Activated CD4-positive, alpha-beta T cell treated with anti-CD3 and anti-CD28 coated beads for 36 hours (primary cell): ENCODE measurements at regions not wholly inside any gene's neighbourhood (a gene's known extent, or its start where the extent isn't known, plus 50 kb on each side); places are given as distances from the start of the nearest gene placed in this dataset.

Experiments
- ATAC-seq: fragments of 200-7000 bp; cut with Tn5 transposase; one replicate; pipeline ENCODE4 v1.10.0; 2021; ENCODE audit warnings: mild to moderate bottlenecking, moderate library complexity
- CTCF ChIA-PET: fragments of 350-600 bp; sonication (Branson Sonifier 250); formaldehyde crosslinking; loops from one replicate; lab custom pipeline; 2021; ENCODE audit warnings: antibody characterized with exemption; lab: Charles Lee
- POLR2A ChIA-PET: fragments of 350-600 bp; sonication (Branson Sonifier 250); formaldehyde crosslinking; loops from one replicate; lab custom pipeline; 2021; ENCODE audit warnings: antibody characterized with exemption, inconsistent platforms; lab: Charles Lee
- DNase-seq: peaks from one replicate; pipeline ENCODE4 v3.0.0-alpha.2; 2020
- H3K27ac Mint-ChIP-seq: one replicate; pipeline ENCODE4 v1.8.0; 2021; ENCODE audit warnings: mixed read lengths
- H3K27me3 Mint-ChIP-seq: one replicate; pipeline ENCODE4 v1.8.0; 2021; ENCODE audit warnings: mixed read lengths
- H3K36me3 Mint-ChIP-seq: one replicate; pipeline ENCODE4 v1.8.0; 2021; ENCODE audit warnings: low read depth, mixed read lengths
- H3K4me1 Mint-ChIP-seq: one replicate; pipeline ENCODE4 v1.8.0; 2021; ENCODE audit warnings: mixed read lengths
- H3K4me3 Mint-ChIP-seq: one replicate; pipeline ENCODE4 v1.8.0; 2021; ENCODE audit warnings: mild to moderate bottlenecking, moderate library complexity, mixed read lengths
- H3K9me3 Mint-ChIP-seq: one replicate; pipeline ENCODE4 v1.8.0; 2021; ENCODE audit warnings: low read depth, mixed read lengths
- intact Hi-C, 2 experiments: fragments of 100-400 bp; cut with DNase I in 1 of 2; cut with micrococcal nuclease in 1 of 2; formaldehyde crosslinking; loops; one replicate each; pipeline versions ENCODE4 v1.14.2 to v1.15.1; 2022 to 2024; cut with DNase I, micrococcal nuclease

DNA sequence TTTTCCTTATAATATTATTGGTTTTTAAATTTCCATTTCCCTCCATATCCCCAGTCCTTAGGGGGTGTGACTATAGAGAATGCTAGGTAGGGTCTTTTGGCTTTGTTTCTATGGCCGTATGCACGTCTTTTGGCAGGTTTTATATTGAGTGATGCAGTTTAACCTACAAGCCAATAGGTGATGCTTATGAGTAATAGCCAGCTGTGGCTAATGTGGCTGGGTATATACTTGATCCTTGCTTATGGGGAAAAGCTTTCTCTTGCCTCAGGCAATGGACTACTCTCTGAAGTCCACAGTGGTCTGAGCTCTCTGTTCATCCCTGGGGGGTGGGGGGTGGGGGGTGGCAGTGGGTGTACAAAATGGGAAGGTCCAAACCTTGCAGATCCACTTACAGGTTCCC is 223.9 kb downstream of the MFSD1 start:
- intact Hi-C loops = no loop called here
- H3K27me3 Mint-ChIP-seq = no peaks in the 10 kb centered on the region
- H3K9me3 Mint-ChIP-seq = peaks cover 4% of the 10 kb centered on the region
- POLR2A ChIA-PET = no interaction called here
- H3K4me1 Mint-ChIP-seq = no peaks in the 10 kb centered on the region
- H3K27ac Mint-ChIP-seq = no peak overlapping the region
- H3K36me3 Mint-ChIP-seq = no peaks in the 10 kb centered on the region
- no peak overlapping the region for H3K4me3 Mint-ChIP-seq
- ATAC-seq (no peak), DNase-seq (no peak)
- CTCF ChIA-PET = no interaction called here

DNA sequence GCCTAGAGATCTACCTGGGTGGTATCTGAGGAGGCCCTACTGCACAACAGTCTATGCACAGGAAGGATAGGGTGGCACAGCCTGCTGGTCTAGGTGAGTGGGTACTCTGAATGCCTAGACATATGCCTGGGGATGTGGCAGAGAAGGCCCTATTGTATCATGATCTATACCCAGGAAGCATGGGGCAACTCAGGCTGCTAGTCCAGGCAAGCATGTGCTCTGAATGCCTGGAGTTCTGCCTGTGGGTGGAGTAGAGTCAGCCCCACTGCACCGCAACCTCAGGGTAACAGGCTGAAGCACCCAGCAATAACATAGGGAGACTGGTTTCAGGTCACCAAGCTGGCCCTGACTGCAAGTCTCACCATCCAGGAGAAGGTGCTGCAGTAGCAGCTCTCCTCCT is 224.7 kb downstream of the MFSD1 start:
- Mint-ChIP-seq H3K4me3 (no peak overlapping the region), H3K27me3 (no peaks in the 10 kb centered on the region), H3K27ac (no peak overlapping the region), H3K9me3 (peaks cover 4% of the 10 kb centered on the region), H3K4me1 (no peaks in the 10 kb centered on the region), H3K36me3 (no peaks in the 10 kb centered on the region)
- ATAC-seq (no peak), DNase-seq (no peak)
- ChIA-PET POLR2A (no interaction called here), CTCF (no interaction called here)
- intact Hi-C loops = no loop called here

DNA sequence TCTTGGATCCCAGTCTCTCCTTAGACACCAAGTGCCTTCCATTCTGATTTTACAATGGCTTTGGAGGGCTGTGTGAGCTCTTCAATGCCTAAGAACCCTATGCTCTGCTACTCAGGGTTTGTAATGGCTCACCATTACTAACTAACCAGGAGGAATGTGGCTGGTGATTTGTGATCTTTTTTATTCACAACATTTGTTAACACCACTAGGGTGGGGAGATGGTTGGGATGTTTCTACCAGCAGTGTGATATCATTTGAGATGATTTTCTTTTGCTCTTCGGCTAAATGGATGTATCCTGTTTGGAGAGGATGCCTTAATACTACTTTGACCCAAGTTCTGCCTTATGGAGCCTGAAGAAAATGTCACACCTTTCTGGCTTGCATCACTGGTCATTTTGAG is 226.9 kb downstream of the MFSD1 start:
- POLR2A ChIA-PET = no interaction called here
- no peak overlapping the region for H3K4me3 Mint-ChIP-seq
- H3K27ac Mint-ChIP-seq = no peak overlapping the region
- peaks cover 4% of the 10 kb centered on the region for H3K9me3 Mint-ChIP-seq
- ATAC-seq (no peak), DNase-seq (no peak)
- CTCF ChIA-PET = no interaction called here
- H3K27me3 Mint-ChIP-seq = no peaks in the 10 kb centered on the region
- no peaks in the 10 kb centered on the region for H3K4me1 Mint-ChIP-seq
- H3K36me3 Mint-ChIP-seq = no peaks in the 10 kb centered on the region
- intact Hi-C loops = no loop called here

DNA sequence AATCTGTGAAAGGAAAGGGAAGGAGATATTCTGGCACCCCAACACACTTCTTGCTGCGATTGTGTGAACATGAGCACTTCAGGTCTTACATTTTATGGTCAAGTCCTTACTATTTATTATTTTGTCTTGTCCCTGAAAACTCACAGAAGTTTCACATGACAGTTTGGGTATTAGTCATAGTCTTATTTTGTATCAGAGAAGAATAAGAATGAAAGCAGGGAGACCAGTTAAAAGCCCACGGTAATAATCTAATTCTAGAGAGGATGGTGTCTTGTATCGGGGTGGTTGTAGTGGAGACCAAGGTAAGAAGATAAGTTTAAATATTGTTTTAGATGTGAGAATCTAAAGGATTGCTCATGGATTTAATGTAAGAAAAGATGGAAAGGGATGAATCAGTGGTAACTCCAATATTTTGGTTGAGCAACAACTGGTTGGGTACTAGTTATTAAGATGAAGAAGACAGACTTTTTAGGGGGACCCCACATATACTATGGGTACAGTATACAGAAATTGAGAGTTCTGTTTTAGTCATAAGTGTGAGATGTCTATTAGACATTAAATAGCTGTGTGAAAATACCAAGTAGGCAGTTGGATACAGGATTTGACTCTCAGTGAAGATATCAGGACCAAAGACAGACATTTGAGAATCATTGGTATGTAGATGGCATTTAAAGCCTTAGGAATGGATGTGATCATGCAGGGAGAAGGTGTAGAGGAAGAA is 227.6 kb downstream of the MFSD1 start:
- intact Hi-C loops = no loop called here
- ATAC-seq = no peak
- ChIA-PET CTCF (no interaction called here), POLR2A (no interaction called here)
- Mint-ChIP-seq H3K36me3 (no peaks in the 10 kb centered on the region), H3K27ac (no peak overlapping the region), H3K4me3 (no peak overlapping the region), H3K27me3 (no peaks in the 10 kb centered on the region), H3K9me3 (peaks cover 9% of the 10 kb centered on the region), H3K4me1 (no peaks in the 10 kb centered on the region)
- no peak for DNase-seq

DNA sequence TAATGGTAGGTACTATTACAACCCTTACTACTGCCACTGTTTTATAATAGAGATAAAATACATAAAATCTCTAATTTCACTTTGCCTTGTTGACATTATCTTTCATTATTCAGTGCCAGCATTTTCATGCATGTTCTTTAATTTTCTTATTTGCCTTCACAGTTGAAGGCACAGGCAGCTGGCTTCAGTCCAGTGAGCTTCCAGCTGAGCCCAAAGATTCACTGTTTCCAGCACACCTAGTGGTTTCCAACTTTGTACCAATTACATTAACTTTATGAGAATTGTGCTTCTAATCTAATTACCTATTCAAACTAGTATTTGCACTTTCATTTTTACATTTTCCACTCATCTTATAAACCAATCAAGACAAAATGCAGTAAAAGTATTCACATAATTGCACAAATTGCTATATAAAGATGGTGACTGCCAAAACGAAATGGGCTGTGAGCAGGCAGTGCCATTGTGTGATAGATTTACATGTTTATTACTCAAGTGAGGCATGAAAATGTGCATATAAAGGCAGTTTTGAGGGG is 228.3 kb downstream of the MFSD1 start:
- no peaks in the 10 kb centered on the region for H3K27me3 Mint-ChIP-seq
- H3K4me3 Mint-ChIP-seq = no peak overlapping the region
- DNase-seq = no peak
- ChIA-PET POLR2A (no interaction called here), CTCF (no interaction called here)
- intact Hi-C loops = no loop called here
- ATAC-seq = no peak
- H3K27ac Mint-ChIP-seq = no peak overlapping the region
- H3K4me1 Mint-ChIP-seq = no peaks in the 10 kb centered on the region
- H3K36me3 Mint-ChIP-seq = no peaks in the 10 kb centered on the region
- peaks cover 11% of the 10 kb centered on the region for H3K9me3 Mint-ChIP-seq

DNA sequence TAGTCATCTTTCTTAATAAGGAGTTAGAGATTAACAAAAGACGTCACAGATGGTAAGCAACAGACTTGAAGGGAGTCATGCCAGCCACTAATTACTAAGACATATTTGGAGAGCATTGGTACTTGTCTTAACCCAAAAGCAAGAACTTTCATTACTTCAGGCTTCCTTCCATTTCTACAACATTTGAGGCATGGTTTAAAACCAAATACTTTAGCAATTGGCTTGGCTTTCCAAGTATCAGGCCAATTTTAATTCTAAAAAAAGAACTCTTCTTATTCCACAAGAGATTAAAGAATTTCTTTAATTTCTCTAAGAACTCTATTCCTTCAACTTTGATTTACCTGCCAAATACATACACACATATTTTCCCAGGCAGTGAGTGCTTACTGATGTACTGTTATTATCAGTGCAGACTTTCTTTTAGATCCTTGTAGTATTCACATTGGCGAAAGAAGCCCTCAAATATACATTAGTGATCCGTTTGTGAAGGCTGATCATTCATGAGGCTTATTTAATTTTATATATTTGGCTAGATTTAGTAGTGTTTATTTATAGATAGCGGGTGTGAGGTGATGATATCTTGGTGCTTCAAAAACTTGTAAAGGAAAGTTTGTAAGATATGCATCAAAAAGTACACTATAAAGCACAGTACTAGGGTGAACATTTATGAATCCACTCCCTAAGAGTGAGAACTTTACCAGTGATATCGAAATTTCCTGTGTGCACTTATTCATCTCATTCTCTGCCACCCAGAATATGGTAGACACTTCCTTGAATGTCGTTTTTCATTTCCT is 229.2 kb downstream of the MFSD1 start:
- Mint-ChIP-seq H3K36me3 (no peaks in the 10 kb centered on the region), H3K27me3 (no peaks in the 10 kb centered on the region), H3K4me1 (no peaks in the 10 kb centered on the region), H3K4me3 (no peak overlapping the region), H3K27ac (no peak overlapping the region), H3K9me3 (peaks cover 9% of the 10 kb centered on the region)
- no peak for DNase-seq
- no peak for ATAC-seq
- ChIA-PET POLR2A (no interaction called here), CTCF (no interaction called here)
- intact Hi-C loops = no loop called here

DNA sequence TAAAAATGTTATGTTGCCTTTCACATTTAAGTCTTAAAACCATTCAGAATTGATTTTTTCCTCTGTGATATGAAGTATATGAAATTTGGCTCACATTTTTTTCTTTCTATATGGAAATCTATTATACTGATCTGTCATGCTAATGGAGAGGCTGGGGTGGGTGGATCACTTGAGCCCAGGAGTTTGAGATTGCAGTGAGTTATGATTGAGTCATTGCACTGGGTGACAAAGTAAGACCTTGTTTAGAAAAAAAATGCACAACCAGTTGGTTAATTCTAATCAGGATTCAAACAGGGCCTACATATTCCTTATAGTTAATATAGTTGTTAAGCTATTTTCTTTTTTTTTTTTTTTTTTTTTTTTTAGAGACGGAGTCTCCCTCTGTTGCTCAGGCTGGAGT is 230.5 kb downstream of the MFSD1 start:
- ChIA-PET CTCF (interaction anchor here (0.7 to 1.0 kb wide), 2 partner anchors 13 to 61 kb away, joined by 3 to 4 read pairs; no protein-coding TSS in a partner anchor), POLR2A (no interaction called here)
- intact Hi-C loops = no loop called here
- Mint-ChIP-seq H3K9me3 (peaks cover 9% of the 10 kb centered on the region), H3K4me3 (no peak overlapping the region), H3K4me1 (no peaks in the 10 kb centered on the region), H3K36me3 (no peaks in the 10 kb centered on the region), H3K27ac (no peak overlapping the region), H3K27me3 (no peaks in the 10 kb centered on the region)
- no peak for DNase-seq
- no peak for ATAC-seq

DNA sequence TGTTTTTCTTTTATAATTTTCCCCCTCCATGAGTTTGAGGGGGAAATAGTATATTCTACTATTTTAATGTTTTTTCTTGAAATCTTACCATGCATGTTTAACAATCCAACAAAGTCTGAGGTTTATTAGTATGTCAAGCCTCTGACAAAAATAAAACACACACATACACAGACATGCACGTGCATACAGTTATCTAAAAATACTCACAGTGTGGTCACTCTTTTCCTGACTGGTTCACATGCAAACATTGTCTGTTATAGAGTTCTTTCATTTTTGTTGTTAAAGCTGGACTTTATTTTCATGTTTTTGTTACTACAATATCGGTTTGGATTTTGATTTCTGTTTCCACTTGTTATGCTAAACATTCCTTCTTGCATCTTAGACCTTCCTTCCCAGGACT is 236.6 kb downstream of the MFSD1 start:
- POLR2A ChIA-PET = no interaction called here
- Mint-ChIP-seq H3K27me3 (peaks cover 3% of the 10 kb centered on the region), H3K4me1 (no peaks in the 10 kb centered on the region), H3K4me3 (no peak overlapping the region), H3K27ac (no peak overlapping the region), H3K36me3 (no peaks in the 10 kb centered on the region), H3K9me3 (peaks cover 9% of the 10 kb centered on the region)
- CTCF ChIA-PET = interaction anchor here (0.6 kb wide), 1 partner anchor 93 kb away, joined by 3 read pairs; no protein-coding TSS in a partner anchor
- no peak for ATAC-seq
- no peak for DNase-seq
- intact Hi-C loops = no loop called here

DNA sequence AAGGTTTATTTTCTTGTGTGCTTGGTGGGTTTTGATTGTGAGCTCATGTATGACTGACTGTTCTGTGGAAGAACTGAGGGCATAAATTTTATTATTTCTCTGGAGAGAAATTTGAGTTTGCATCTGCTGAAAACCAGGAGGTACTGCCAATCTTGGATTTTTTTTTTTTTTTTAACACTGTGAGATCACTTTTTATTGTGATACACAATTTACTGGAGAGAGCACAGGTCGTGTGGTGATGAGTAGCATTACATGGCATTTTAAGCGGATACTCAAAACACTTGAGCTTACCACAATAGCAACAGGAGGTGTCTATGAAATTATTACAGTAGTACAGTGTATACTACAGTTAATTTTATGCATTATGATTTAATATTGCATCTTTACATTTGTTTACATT is 237.4 kb downstream of the MFSD1 start:
- H3K4me1 Mint-ChIP-seq = no peaks in the 10 kb centered on the region
- DNase-seq (no peak), ATAC-seq (no peak)
- intact Hi-C loops = no loop called here
- H3K36me3 Mint-ChIP-seq = no peaks in the 10 kb centered on the region
- POLR2A ChIA-PET = no interaction called here
- H3K27ac Mint-ChIP-seq = no peak overlapping the region
- H3K4me3 Mint-ChIP-seq = no peak overlapping the region
- peaks cover 3% of the 10 kb centered on the region for H3K27me3 Mint-ChIP-seq
- peaks cover 4% of the 10 kb centered on the region for H3K9me3 Mint-ChIP-seq
- CTCF ChIA-PET = no interaction called here

DNA sequence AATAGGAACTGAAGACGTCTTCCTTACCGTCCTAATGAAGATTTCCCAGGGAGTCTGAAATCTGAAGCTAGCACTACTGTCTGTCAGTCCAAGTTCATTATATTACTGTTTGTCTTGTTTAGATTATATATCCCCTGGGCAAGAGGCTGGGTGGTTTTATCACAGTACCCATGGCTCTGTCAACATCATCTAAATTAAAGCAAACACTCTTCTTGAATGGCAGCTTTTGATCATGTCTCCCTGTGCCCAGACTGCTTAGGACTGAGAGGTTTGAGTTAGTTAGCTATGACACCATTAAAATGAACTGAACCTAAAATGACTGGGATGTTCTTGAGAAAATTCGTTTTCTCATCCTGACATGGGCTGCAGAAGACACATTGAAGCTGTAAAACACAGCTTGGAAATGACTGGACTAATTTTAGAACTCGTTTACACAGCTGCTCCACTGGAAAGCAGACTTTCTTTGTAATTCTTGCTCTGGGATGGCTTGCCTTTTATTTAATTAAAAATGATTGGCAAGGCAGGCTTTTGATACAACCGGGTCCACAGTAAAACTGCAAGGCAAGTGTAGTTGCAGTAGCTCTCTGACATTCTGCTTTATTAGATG is 243.5 kb downstream of the MFSD1 start:
- Mint-ChIP-seq H3K4me3 (no peak overlapping the region), H3K4me1 (no peaks in the 10 kb centered on the region), H3K27me3 (no peaks in the 10 kb centered on the region), H3K9me3 (no peaks in the 10 kb centered on the region), H3K27ac (no peak overlapping the region), H3K36me3 (no peaks in the 10 kb centered on the region)
- ATAC-seq (no peak), DNase-seq (no peak)
- POLR2A ChIA-PET = no interaction called here
- intact Hi-C loops = no loop called here
- CTCF ChIA-PET = interaction anchor here (0.5 to 0.8 kb wide), 2 partner anchors 12 to 20 kb away, joined by 3 read pairs; no protein-coding TSS in a partner anchor

DNA sequence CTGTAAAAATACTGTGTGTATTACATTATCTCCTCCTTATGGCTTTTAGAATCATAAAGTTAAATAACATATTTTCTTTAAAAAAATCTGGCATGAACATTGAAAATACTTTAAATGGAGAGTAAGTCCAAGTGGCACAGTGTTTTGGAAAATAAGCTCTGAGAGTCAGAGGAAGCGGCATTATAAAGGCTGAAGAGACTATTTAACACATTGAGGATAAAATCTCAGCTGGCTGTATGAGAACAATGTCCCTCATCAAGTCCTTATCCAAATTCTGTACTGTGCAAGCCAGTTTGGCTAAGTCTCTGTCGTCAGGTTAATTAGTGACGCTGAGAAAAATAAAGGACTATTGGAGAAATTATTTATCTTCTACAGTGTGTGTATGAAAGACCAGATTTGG is 245.5 kb downstream of the MFSD1 start:
- ATAC-seq = no peak
- Mint-ChIP-seq H3K36me3 (no peaks in the 10 kb centered on the region), H3K27me3 (no peaks in the 10 kb centered on the region), H3K27ac (no peak overlapping the region), H3K4me3 (no peak overlapping the region), H3K9me3 (no peaks in the 10 kb centered on the region), H3K4me1 (no peaks in the 10 kb centered on the region)
- POLR2A ChIA-PET = no interaction called here
- CTCF ChIA-PET = interaction anchor here (1.2 kb wide), 1 partner anchor 136 kb away, joined by 3 read pairs; no protein-coding TSS in a partner anchor
- DNase-seq = no peak
- intact Hi-C loops = no loop called here
